MM.1S (cell line): ENCODE measurements at regions not wholly inside any gene's neighbourhood (a gene's known extent, or its start where the extent isn't known, plus 50 kb on each side); places are given as distances from the start of the nearest gene placed in this dataset.

ENCODE experiments used
- EZH2 ChIP-seq: fragments of 300-600 bp; sonication (generic); optimal IDR thresholded peaks from 2 replicates; pipeline ENCODE3; 2017; ENCODE audit warnings: low read depth, mild to moderate bottlenecking, antibody characterized with exemption, low read length, mixed read lengths
- TF ChIP-seq, protein P1 (sequence below): fragments of 300-600 bp; sonication (generic); IDR thresholded peaks from 2 replicates; pipeline ENCODE4 v1.5.1; 2016; ENCODE audit warnings: antibody characterized with exemption, low read length, mixed read lengths

DNA sequence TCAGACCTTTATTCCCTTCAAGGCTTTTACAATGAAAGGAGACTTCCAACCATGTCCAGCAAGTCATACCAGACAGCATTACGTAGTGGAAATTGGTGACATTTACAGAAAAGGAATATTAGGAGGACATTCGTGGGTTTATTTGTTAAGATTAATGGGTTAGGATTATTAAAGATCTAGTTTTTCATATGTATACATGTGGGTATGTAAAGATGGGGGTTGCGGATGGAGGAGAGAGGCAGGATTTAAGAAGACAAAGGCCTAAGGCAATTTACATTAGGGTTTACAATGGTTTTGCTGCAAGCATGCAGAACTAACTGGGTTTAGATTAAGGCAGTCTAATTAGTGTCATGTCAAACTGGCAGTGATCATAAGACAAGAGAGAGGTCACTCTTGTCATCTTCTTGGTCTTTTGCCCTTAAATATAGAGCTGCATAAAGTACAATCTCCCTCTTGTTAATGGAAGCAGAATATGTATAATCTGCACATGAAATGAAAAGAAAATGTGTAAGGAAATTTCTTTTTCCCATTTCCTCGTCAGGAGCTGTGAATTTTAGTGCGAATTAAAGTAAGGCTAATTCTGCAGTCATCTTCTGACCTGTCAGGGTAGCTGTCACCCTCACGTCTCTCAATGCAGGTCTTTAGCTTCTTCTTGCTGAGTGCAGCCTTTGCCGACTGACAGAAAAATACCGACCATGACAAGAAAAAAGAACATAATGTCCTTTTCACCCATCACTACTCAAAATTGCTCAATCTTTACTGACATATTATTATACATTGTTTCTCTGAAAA, 258.9 kb upstream of the MEIS2 start:
- TF ChIP-seq, protein P1, sequence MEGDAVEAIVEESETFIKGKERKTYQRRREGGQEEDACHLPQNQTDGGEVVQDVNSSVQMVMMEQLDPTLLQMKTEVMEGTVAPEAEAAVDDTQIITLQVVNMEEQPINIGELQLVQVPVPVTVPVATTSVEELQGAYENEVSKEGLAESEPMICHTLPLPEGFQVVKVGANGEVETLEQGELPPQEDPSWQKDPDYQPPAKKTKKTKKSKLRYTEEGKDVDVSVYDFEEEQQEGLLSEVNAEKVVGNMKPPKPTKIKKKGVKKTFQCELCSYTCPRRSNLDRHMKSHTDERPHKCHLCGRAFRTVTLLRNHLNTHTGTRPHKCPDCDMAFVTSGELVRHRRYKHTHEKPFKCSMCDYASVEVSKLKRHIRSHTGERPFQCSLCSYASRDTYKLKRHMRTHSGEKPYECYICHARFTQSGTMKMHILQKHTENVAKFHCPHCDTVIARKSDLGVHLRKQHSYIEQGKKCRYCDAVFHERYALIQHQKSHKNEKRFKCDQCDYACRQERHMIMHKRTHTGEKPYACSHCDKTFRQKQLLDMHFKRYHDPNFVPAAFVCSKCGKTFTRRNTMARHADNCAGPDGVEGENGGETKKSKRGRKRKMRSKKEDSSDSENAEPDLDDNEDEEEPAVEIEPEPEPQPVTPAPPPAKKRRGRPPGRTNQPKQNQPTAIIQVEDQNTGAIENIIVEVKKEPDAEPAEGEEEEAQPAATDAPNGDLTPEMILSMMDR, result no peak
- TF ChIP-seq EZH2, result no peak
